Chondrocyte (in vitro differentiated cells): ENCODE measurements at regions not wholly inside any gene's neighbourhood (a gene's known extent, or its start where the extent isn't known, plus 50 kb on each side); places are given as distances from the start of the nearest gene placed in this dataset.

Source experiments
- DNase-seq: peaks from one replicate; pipeline ENCODE4 v3.0.0; 2021; ENCODE audit warnings: mixed read lengths, low spot score
- H3K27ac Mint-ChIP-seq: one replicate; pipeline ENCODE4 v1.8.0; 2021; ENCODE audit warnings: mild to moderate bottlenecking, moderate library complexity, mixed read lengths; ENCODE audit not compliant: unreplicated experiment
- H3K27me3 Mint-ChIP-seq: 2 replicates; pipeline ENCODE4 v1.8.0; 2021; ENCODE audit warnings: low read depth, mixed read lengths
- H3K36me3 Mint-ChIP-seq: 2 replicates; pipeline ENCODE4 v1.8.0; 2021; ENCODE audit warnings: low read depth, mixed read lengths
- H3K4me1 Mint-ChIP-seq: 2 replicates; pipeline ENCODE4 v1.8.0; 2021; ENCODE audit warnings: low read depth, mild to moderate bottlenecking, mixed read lengths
- H3K4me3 Mint-ChIP-seq: one replicate; pipeline ENCODE4 v1.8.0; 2021; ENCODE audit warnings: mild to moderate bottlenecking, moderate library complexity, mixed read lengths; ENCODE audit not compliant: unreplicated experiment
- H3K9me3 Mint-ChIP-seq: 2 replicates; pipeline ENCODE4 v1.8.0; 2021; ENCODE audit warnings: low read depth, mixed read lengths
- TF ChIP-seq, protein P1 (sequence below): fragments of 200-600 bp; sonication (generic); IDR thresholded peaks from 2 replicates; pipeline ENCODE4 v1.5.0; 2021; ENCODE audit warnings: antibody characterized with exemption, mild to moderate bottlenecking, moderate library complexity

- TF ChIP-seq, protein P1, sequence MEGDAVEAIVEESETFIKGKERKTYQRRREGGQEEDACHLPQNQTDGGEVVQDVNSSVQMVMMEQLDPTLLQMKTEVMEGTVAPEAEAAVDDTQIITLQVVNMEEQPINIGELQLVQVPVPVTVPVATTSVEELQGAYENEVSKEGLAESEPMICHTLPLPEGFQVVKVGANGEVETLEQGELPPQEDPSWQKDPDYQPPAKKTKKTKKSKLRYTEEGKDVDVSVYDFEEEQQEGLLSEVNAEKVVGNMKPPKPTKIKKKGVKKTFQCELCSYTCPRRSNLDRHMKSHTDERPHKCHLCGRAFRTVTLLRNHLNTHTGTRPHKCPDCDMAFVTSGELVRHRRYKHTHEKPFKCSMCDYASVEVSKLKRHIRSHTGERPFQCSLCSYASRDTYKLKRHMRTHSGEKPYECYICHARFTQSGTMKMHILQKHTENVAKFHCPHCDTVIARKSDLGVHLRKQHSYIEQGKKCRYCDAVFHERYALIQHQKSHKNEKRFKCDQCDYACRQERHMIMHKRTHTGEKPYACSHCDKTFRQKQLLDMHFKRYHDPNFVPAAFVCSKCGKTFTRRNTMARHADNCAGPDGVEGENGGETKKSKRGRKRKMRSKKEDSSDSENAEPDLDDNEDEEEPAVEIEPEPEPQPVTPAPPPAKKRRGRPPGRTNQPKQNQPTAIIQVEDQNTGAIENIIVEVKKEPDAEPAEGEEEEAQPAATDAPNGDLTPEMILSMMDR = no peak
- DNase-seq = no peak
These were observed 817.2 kb downstream of the SOCS6 start for GRCh38 chr18:71105994-71106546.

GRCh38 chr18:71105078-71105819 is 816.4 kb downstream of the SOCS6 start:
- Mint-ChIP-seq H3K9me3 (no peaks in the 10 kb centered on the region), H3K4me3 (no peak overlapping the region), H3K4me1 (no peaks in the 10 kb centered on the region), H3K36me3 (no peaks in the 10 kb centered on the region), H3K27ac (no peak overlapping the region), H3K27me3 (peaks cover 6% of the 10 kb centered on the region)
- no peak for DNase-seq
- TF ChIP-seq, protein P1 = no peak

More at GRCh38 chr18:71105994-71106546, 817.2 kb downstream of the SOCS6 start:
- H3K9me3 Mint-ChIP-seq = no peaks in the 10 kb centered on the region
- no peaks in the 10 kb centered on the region for H3K4me1 Mint-ChIP-seq
- peaks cover 6% of the 10 kb centered on the region for H3K27me3 Mint-ChIP-seq
- H3K4me3 Mint-ChIP-seq = no peak overlapping the region
- H3K27ac Mint-ChIP-seq = no peak overlapping the region
- no peaks in the 10 kb centered on the region for H3K36me3 Mint-ChIP-seq

- H3K4me1 Mint-ChIP-seq = no peaks in the 10 kb centered on the region
- H3K27me3 Mint-ChIP-seq = peaks cover 2% of the 10 kb centered on the region
- TF ChIP-seq, protein P1 = no peak
- no peak for DNase-seq
- no peaks in the 10 kb centered on the region for H3K9me3 Mint-ChIP-seq
- H3K4me3 Mint-ChIP-seq = no peak overlapping the region
- H3K36me3 Mint-ChIP-seq = no peaks in the 10 kb centered on the region
- H3K27ac Mint-ChIP-seq = no peak overlapping the region
These were observed 790.8 kb downstream of the SOCS6 start for GRCh38 chr18:71079606-71080005.

- no peak for DNase-seq
- Mint-ChIP-seq H3K27me3 (peaks cover 2% of the 10 kb centered on the region), H3K27ac (no peak overlapping the region), H3K4me1 (no peaks in the 10 kb centered on the region), H3K9me3 (no peaks in the 10 kb centered on the region), H3K36me3 (no peaks in the 10 kb centered on the region), H3K4me3 (no peak overlapping the region)
- TF ChIP-seq, protein P1 = no peak
These were observed 788.6 kb downstream of the SOCS6 start for GRCh38 chr18:71077451-71077850.

DNA sequence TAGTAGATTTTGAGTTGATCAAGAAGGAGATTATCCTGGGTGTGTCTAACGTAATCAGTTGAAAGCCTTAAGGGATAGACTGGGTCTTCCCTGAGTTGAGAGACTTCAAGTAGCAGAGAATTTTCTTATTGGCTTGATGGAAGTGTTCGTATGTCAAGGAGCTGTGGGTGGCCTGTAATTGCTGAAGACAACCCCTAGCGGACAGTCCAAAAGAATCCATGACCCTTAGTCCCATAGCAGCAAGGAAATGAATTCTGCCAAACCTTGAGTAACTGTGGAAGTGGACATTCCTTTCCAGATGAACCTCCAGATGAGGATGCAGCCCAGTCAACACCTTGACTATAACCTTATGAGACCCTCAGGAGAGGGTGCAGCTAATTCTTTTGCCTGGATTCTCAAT is 786.3 kb downstream of the SOCS6 start:
- Mint-ChIP-seq H3K36me3 (no peaks in the 10 kb centered on the region), H3K9me3 (no peaks in the 10 kb centered on the region), H3K4me1 (no peaks in the 10 kb centered on the region), H3K27me3 (peaks cover 2% of the 10 kb centered on the region), H3K27ac (no peak overlapping the region), H3K4me3 (no peak overlapping the region)
- DNase-seq = no peak
- TF ChIP-seq, protein P1 = no peak
